ENCODE measurements at regions not wholly inside any gene's neighbourhood (a gene's known extent, or its start where the extent isn't known, plus 50 kb on each side); places are given as distances from the start of the nearest gene placed in this dataset.

DNA sequence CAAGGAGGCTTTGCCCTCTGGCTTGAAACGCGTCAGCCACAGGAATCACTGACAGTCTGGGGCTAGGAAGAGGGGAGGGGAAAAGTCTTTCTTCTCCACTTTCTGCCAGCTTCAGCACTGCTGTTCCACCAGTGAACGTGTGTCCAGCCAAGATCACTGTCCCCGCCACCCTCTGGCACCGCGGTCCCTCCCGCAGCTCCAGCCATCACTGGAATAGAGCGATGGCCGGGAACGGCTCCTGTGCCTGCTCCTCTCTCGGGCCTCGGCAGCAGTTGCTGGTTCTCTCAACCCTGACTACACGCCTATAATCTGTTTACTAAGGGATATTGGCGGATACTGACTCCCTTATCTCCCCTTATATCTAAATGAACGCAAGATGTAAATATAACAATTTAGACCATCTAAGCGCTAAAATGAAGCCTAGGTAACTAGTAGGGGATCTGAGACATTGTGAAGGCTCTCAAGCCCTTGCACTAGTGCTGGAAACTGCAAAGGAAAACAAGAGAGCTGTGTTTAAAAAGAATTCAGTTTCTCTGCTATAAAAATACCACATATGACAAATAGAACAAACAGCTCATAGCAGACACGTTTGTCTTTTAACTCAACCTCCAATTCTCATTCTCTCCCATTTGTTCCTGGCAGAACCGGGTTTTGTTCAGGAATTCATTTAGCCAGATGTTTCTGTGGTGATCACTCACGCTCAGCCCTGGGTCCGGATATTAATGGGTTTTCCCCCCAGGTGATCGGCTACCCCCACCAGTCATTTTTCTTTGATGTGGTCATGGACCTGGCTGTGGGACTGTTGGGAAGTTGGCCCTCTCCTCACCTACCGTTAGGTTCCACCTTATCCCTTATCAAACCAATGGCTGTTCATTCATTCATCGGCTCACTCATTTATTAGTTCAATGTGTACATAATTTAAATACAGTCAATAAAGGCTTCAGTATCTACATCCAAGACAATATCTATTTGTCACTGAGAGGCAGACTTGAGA, 149.8 kb downstream of the MED10 start:
- no peak for DNase-seq

DNA sequence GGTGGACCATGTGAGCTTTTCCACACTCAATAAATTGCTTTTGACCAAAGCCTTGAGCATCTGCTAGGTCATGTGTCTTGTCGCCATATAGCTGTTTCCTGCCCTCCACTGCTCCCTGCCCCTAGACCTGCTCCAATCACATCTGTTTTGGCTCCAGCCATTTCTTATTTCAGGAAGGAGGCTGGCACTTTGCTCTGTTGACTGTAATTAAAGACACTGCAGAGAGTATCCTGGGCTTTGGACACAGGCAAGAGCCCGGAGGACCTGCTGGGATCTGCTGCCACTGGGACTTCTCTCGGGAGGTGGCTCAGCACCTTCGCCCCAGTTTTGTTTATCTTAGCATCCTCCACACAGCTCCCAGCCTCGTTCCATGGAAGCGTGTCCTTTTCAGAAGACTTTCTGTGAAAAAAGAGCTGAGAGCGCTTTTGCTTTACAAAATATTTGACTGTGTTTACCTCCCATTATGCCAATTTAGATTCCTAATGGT, 153.2 kb downstream of the MED10 start:
- DNase-seq, result no peak

DNA sequence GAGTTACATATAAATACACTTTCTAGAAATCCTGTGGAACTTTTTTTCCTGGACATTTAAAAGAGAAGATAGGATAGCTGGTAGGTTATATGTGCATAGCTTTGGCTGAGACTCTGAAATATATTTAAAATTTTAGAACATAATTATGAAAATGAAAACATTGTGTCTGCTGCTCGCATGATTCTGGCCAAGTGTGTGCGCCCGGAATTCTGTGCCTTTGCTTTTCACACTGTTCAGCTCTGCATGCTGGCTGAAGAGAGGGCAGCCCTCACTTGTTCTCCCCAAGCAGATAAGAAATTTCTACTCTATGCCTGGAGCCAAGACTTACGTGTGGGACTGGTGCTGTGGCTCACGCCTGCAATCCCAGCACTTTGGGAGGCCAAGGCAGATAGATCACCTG, 153.9 kb downstream of the MED10 start:
- no peak for DNase-seq

DNA sequence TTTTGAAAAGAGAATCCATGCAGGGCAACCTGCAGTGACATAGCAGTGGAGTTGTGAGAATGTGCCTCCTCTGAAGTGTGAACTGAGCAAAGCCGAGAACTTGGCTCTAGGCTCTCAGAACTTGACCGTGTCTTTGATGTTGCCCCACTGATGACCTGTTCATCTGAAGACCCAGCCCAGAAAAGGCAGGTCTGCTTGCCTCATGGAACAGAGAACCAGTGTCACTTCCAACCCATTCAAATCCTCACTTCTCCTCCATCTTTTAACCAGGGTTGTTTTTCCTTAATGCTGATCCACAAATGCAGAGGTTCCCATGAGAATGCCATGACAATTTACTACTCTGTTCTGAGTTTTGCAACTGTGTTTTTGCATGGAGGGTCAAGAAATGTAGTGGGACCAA, 155.4 kb downstream of the MED10 start:
- DNase-seq, result no peak

DNA sequence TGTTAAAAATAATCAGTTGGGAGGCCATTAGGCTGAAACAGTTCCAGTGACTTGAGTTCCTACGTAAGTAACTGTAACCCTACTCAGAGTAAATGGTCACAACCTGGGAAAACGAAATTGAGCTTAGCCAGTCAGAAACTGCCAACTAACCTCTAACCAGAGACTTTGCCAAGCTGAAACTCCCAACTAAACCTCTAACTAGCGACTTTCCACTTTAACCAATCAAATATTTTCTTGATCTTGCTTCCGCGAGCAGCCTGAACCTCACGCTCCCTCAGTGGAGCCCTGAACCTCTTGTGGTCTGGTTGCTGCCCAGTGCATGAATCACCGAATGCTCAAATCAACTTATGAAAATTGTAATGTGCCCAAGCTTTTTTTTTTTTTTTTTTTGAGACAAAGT, 156.2 kb downstream of the MED10 start:
- no peak for DNase-seq

DNA sequence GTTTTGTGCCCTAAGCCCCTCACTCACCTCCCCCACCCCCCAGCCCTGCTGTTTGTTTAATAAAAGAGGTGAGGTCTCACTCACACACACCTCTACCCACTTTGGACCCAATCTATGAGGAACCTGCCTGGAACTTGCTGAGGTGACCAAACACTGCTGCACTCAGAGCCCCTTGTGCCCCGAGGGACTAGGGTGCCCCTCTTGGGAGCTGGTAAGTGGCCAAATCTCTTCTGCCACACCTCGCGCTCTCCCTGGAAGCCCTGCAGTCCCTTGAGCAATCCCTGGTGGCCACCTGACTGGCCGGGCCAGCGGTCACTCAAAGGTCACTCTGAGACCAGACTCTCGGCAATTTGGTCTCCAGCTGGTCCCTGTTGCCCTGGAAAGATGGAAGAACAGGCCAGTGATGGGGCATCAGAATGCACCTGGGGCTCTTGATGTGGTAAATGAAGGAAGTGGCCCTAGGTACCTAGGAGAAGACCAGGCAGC, 157.2 kb downstream of the MED10 start:
- no peak for DNase-seq

DNA sequence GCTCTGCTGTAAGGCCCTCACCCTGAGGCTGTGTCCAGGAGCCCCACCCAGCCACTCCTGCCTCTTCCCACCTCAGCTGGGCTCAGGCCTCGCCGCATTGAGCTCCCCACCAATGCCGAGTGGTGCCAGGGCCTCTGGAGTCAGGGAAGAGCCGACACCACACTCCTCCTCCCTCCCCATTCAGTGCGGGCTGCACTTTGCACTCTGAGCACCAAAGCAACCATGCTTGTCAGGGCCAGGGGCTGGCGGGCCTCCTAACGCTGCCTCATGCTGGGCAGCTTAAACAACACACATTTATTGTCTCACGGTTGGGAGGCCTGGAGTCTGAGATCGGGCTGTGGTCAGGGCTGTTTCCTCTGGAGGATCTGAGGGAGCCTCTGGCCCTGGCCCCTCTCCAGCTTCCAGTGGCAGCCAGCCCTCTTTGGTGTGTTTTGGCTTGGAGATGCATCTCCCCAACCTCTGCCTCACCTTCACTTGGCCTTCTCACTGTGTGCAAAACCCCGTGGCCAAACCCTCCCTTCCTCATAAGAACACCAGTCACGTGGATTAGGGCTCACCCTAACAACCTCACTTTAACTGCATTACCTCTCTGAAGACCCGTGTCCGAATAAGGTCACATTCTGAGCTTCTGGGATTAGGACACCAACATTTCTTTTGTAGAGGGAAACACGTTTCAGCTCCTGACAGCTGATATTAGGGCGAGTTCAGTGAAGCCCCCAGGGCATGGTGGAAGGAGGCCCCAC, 157.8 kb downstream of the MED10 start:
- no peak for DNase-seq

DNA sequence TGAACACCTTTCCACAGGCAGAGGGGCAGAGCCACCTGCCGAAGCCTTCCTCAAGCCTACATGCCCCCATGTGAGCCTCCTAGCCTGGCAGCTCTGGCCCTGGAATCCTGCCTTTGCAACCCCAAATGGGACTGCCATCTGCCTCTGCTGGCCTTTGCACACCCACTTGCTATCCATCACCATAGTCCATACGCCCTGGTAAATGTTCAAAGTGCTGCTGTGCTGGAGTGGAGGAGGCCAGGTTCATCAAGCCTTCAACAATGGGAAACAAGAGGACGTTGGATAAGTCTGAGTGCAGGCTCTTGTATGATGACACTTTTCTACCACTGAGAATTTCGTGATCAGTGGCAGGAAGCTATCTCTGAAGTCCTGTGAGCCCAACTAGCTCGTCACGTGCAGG, 159.8 kb downstream of the MED10 start:
- no peak for DNase-seq

DNA sequence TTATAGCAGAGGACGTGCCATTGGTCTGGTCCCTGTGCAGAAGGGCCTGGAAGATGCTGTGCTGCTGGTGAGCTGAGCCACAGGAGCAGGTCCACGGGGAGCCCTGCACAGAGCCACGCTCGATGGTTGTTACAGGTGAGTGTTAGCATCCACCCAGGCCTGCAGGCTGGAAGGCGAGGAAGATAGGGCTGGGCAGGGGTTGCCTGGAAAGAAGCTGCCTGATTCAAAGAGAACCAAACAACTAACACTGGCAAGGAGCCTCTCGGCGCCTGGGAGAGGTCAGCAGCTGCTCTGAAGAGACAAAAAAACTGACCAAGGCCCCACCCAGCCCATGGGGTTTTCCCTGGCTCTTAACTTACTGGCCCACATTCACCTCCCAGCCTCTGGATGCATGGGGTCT, 160.2 kb downstream of the MED10 start:
- no peak for DNase-seq

DNA sequence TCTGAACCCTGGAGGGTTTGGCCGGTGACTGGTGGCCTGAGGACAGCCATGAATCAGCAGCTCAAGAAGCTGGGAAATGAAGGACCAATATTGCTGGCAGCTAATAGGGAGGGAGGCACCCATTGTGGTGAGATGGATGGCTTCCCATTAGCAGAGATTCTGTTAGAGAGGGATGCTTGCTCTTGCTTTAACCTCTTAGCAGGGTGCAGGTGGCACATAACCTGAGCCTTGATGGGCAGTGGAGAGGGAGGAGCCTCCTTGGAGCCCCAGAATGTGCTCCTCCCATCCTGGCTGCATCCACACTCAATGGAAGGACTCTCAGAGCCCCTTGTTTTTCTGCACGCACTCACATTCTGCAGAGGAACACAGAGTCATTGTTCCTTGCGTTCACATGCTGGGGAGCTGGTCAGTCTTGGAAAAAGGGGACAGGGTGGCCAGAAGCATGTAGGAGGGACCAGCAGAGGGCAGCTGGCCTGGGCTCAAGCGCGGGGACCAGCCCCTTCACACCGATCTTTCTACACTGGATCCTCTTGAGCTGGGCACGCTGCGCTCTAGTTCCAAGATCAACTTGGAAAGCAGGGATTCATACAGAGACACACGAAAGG, 161.8 kb downstream of the MED10 start:
- DNase-seq, result no peak

DNA sequence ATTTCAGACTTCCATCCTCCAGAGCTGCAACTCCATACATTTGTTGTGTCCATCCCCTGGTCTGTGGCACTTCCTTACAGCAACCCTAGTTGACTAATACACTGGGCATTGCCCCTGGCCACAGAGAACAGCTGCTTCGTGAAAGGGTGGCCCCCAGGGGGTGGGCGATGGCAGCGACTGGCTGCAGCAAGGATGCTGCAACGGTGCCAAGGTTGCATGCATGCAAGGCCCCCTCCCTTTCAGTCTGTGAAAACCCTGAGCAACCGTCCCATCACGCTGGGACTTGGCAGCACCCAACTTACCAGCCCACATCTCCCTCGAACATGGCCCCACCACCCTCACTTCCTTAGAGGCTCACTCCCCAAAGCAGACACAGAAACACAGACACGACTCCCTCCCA, 162.5 kb downstream of the MED10 start:
- DNase-seq, result no peak

DNA sequence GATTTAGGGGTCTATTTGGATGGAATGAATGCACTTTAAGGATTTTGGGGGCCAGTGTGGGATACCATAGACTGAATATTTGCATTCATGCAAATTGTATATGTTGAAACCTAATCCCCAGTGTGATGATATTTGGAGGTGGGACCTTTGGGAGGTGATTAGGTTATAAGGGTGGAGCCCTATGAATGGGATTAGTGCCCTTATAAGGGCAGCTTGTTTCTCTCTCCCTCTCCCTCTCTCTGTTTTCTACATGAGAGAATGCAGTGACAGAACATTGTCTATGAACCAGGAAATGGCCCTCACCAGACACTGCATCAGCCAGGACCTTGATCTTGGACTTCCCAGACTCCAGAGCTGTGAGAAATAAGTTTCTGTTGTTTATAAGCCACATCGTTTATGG, 166.1 kb downstream of the MED10 start:
- DNase-seq, result no peak

DNA sequence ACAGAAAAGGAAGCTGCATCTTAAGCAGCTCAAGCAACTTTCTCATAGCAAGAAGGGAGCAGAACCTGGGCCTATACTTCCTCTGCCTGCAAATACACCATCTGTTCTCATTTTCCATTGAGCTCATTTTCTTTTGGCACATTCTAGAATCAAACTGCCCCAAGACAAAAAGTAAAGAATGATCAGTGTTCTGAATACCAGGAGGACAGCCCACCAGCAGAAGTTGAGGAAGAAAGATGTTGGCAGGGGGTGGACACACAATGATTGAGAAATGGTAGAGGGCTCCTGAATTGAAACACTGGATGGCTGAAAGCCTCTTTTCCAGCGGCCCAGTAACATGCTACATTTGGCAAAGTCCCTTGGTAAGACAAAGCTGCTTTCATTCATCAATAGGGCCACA, 171.8 kb downstream of the MED10 start:
- no peak for DNase-seq

DNA sequence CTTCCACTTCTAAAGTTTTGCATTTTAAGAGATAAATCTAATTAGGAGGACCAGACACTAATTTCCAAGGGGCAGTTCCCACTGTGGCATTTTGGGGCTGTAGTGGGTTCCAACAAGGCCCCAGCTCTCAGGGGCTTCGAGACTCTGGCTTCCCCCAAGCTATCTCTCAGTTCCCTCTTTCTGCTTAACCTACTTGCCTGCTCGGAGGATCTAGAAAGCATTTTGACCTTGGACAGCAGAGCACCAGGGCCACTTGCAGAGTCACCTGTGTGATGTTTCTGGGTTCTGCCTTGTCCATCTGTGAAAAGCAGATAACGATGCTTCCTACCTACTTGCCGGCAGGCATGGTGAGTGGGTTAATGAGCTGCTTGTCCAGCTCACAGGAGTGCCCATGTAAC, 175.4 kb downstream of the MED10 start:
- no peak for DNase-seq

DNA sequence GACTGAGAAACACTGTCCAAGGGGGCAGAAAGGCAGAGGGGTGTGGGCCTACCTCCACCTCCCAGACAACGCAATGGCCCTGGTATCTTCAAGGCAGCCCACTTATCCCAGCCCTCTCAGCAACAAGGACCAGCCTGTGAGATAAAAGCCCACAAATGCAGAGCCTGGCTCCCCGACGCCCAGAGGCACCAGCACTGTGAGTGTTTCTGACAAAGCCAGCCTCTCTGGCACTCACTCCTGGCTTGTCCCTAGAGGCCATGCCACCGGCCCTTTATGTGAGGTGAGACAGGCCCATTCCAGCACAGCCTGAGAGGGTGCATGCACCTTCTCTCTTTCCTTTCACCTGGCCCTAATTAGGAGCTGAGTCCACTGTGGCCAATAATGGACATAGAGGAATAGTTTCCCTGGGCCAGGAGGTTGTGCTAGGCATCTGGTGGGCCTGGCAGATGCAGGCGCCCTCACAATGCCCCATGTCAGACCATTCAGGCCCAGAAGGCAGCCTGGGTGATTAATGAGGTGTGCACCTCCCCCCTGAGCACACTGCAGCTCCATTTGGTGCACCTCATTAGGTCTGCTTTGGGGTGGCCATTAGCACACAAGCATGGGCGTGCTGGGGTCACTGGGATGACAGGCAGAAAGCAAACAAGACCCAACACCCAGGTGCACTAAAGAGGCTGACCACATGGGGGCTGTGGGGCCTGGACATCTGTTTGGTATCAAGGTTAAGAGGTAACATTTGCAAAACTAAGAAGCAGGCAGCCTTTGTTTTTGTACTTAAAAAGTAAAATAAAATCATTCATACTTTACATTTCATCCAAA, 176.0 kb downstream of the MED10 start:
- no peak for DNase-seq

DNA sequence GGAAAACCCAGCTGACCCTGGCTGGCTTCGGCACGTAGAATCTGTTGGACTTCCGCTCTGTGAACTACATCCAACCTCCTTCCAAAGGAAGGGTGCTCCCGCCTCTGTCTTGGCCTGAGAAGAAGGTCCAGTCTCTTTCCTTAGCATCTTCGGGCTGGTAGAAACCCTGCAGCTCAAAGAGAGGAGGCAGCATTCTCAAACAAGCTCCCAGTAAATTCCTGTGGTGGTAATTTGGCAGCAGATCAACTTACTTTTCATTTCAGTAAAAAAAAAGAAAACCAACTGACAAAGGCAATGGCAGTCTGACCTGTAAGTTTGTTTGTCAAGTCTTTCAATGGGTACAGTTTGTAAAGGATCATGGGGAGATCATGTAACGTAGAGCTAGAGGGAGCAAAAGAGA, 176.7 kb downstream of the MED10 start:
- DNase-seq, result no peak

DNA sequence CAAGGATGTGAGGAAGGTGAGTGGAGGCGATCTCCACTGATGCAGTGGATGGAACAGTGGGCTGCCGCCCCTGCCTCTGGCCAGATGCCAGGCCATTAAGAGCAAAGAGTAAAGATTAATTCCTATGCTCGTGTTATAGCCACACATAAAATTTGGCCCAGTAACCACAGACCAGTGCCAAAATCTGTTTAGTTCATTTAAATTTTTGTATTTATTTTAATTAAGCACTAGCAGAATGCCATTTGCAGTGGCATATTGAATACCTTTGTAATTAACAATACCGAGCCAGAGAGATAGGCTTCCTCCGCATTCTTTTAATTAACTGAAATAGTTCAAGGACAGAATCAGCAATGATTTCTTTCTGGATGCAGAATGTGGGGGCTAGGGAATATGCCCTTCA, 179.8 kb downstream of the MED10 start:
- no peak for DNase-seq

DNA sequence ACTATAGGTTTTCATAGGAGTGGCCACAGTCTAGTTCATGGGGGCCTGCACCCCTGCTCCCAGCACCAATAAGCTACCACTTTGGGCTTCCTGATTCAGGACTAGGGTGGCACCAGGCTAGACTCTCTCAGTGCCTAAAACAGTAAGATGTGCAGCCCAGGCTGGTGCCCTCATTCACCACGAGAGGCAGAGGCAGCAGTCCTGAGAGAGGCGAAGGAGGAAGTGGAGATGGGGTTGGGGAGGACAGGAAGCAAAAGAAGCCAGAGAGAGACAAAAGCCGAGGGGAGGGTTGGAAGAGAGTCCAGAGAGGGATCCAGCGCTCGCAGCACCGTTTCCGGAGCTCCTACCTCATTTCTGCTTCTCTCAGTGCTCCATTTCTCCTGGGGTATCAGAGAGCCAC, 180.9 kb downstream of the MED10 start:
- DNase-seq, result no peak

DNA sequence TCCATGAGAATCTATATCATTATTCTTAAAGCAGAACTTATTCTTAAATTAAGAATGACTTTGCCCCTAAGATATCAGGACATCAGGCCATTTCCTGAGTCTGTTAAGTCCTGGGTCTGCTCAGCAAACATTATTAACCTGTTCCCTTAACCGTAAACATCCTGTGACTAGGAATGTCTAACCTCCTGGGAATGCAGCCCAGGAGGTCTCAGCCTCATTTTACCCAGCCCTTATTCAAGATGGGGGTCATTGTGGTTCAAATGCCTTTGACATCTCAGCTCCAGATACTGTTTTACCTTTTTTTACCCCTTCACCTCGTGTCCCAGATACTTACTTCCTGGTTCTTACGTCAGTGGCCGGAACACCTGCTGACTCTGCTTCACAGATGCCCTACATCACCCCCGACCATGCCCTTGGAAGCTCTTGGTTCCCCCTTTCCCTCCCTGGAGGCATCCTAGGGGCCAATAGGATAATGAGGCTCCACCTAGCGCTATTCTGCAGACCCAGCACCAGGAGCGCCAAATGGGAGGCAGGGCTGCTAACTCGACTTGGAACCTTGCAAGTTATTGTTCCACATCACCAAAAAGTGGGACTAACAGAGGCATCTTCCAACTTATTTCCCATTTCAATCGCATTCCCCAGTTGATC, 182.5 kb downstream of the MED10 start:
- no peak for DNase-seq

DNA sequence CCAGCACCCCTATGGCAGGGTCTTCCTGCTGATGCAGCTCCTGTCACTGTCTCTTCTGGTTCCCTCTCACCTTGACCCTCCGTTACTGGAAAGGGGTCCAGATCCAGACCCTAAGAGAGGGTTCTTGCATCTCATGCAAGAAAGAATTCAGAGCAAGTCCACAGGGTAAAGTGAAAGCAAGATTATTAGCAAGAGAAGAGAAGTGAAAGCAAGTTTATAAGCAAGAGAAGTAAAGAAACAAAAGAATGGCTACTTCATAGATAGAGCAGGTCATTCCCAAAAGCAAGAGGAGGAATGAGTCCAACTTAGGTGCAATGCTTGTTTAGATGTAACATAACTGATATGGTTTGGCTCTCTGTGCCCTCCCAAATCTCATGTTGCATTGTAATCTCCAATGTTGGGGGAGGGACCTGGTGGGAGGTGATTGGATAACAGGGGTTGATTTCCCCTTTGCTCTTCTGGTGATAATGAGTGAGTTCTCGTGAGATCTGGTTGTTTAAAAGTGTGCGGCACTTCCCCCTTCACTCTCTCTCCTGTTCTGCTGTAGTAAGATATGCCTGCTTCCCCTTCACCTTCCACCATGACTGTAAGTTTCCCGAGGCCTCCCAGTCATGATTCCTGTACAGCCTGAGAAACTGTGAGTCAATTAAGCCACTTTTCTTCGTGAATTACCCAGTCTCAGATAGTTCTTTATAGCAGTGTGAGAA, 183.3 kb downstream of the MED10 start:
- no peak for DNase-seq

DNA sequence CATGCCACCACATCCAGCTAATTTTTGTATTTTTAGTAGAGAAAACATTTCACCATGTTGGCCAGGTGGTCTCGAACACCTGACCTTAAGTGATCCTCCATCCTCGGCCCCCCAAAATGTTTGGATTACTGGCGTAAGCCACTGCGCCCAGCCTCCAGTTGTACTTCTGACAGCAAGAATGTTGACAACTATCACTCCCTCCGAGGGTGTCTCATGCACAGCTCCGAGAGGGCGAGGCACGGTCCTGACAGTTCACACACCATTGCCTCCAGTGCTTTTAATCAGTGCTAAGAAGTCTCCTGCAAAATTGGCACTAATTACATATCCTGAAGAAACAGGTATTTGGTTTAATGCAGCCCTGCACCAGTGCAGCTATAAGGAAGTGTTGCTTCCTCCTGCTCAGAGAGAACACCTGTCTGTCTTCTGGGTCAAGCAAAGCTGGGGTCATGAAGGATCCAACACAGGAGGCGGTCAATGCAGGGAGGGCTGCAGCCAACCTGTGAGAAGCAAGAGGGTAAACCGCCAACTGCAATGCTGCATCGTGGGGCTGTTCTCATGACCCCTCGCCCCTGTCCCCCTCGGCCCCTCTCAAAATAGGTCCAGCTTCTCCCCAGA, 184.0 kb downstream of the MED10 start:
- no peak for DNase-seq

Measured in CD4-positive, alpha-beta T cell treated with Interleukin-12 subunit alpha and Interleukin-12 subunit beta, for 1 hour (primary cell).